ENCODE measurements at regions not wholly inside any gene's neighbourhood (a gene's known extent, or its start where the extent isn't known, plus 50 kb on each side); places are given as distances from the start of the nearest gene placed in this dataset.

DNA sequence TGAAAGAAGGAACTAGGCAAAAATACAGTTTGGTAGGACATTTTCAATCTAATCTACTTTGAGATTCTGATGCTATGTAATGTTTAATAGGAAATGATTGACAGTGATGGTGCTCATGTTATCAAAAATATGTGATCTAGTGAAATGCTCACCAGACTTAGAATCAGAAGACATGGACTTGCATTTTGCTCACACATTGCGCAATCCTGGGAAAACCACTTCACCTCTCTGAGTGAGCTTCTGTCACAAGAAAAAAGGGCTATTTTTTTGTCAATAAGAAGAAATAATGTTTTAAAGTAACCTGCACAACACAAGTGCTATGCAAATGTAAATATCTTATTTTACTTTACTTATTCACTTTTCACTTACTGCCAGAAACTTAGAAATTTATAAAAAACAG, 380.9 kb upstream of the HTR2A start:
- Histone ChIP-seq H3K27ac (ENCODE audit: control insufficient read depth, insufficient read depth, low read length) (no peak overlapping the region), H3K36me3 (ENCODE audit: control insufficient read depth in 2 of 2, extremely low read depth in 1 of 2, insufficient read depth in 2 of 2, low read length in 2 of 2) (no peaks in the 10 kb centered on the region), H4K20me1 (ENCODE audit: control insufficient read depth, extremely low read depth, insufficient read depth, low read length) (no peaks in the 10 kb centered on the region), H3K4me2 (ENCODE audit: control insufficient read depth, extremely low read depth, insufficient read depth, low read depth, low read length) (no peak overlapping the region), H3K9ac (ENCODE audit: control insufficient read depth, extremely low read depth, insufficient read depth, low read length) (no peak overlapping the region), H3K4me1 (ENCODE audit: control insufficient read depth, extremely low read depth, insufficient read depth, low read length) (no peaks in the 10 kb centered on the region), H3K27me3 (ENCODE audit: control insufficient read depth, extremely low read depth, insufficient read depth, low read length) (no peaks in the 10 kb centered on the region), H3K9me1 (ENCODE audit: control insufficient read depth, extremely low read depth, insufficient read depth, low read length) (no peaks in the 10 kb centered on the region), H3K4me3 (ENCODE audit: control insufficient read depth in 2 of 3, extremely low read depth in 1 of 3, insufficient read depth in 2 of 3, low read depth in 1 of 3, low read length in 3 of 3) (no peak overlapping the region), H3K9me3 (ENCODE audit: control insufficient read depth, low read depth, low read length) (no peaks in the 10 kb centered on the region), H2AFZ (ENCODE audit: control insufficient read depth, low read length) (no peak overlapping the region), H3K79me2 (ENCODE audit: control insufficient read depth, insufficient read depth, low read length) (no peaks in the 10 kb centered on the region)
- FAIRE-seq (no peak), DNase-seq (ENCODE audit: low read depth, low spot score) (no peak)
- TF ChIP-seq EZH2 (IDR thresholded peaks at IDR 0.05; ENCODE audit: low read length) = no peak
- TF ChIP-seq, protein P1, sequence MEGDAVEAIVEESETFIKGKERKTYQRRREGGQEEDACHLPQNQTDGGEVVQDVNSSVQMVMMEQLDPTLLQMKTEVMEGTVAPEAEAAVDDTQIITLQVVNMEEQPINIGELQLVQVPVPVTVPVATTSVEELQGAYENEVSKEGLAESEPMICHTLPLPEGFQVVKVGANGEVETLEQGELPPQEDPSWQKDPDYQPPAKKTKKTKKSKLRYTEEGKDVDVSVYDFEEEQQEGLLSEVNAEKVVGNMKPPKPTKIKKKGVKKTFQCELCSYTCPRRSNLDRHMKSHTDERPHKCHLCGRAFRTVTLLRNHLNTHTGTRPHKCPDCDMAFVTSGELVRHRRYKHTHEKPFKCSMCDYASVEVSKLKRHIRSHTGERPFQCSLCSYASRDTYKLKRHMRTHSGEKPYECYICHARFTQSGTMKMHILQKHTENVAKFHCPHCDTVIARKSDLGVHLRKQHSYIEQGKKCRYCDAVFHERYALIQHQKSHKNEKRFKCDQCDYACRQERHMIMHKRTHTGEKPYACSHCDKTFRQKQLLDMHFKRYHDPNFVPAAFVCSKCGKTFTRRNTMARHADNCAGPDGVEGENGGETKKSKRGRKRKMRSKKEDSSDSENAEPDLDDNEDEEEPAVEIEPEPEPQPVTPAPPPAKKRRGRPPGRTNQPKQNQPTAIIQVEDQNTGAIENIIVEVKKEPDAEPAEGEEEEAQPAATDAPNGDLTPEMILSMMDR (optimal IDR thresholded peaks at IDR 0.05 in 1 of 3, IDR thresholded peaks at IDR 0.05 in 1 of 3, conservative IDR thresholded peaks at IDR 0.05 in 1 of 3; ENCODE audit: extremely low read depth in 1 of 3, insufficient read depth in 2 of 3, low read length in 3 of 3) = no peak
- dilution Hi-C loops (cut with MboI; ENCODE audit: extremely low pct_ligation_motif_present, low sequenced_read_pairs) = no loop called here

DNA sequence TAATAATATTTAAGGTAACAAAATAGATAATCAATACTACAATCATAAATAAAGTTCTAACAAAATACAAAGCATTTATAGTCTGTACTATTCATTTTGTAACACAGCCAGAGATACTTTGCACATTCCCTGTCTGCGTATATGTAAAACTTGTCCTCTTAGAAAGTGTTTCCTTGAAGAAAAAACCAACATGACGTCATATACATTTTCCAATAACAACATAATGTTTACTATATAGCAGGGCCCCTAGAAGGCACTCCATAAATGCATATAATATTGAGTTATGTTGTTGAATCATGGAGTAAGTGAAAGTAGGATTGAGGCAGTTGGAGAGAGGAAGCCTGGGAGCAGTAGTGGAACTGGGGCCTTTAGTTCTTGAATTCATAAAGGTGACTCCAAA, 371.4 kb upstream of the HTR2A start:
- Histone ChIP-seq H3K4me2 (ENCODE audit: control insufficient read depth, extremely low read depth, insufficient read depth, low read depth, low read length) (no peak overlapping the region), H3K9me3 (ENCODE audit: control insufficient read depth, low read depth, low read length) (no peaks in the 10 kb centered on the region), H3K4me3 (ENCODE audit: control insufficient read depth in 2 of 3, extremely low read depth in 1 of 3, insufficient read depth in 2 of 3, low read depth in 1 of 3, low read length in 3 of 3) (no peak overlapping the region), H3K27ac (ENCODE audit: control insufficient read depth, insufficient read depth, low read length) (no peak overlapping the region), H3K27me3 (ENCODE audit: control insufficient read depth, extremely low read depth, insufficient read depth, low read length) (no peaks in the 10 kb centered on the region), H3K4me1 (ENCODE audit: control insufficient read depth, extremely low read depth, insufficient read depth, low read length) (no peaks in the 10 kb centered on the region), H3K79me2 (ENCODE audit: control insufficient read depth, insufficient read depth, low read length) (no peaks in the 10 kb centered on the region), H3K36me3 (ENCODE audit: control insufficient read depth in 2 of 2, extremely low read depth in 1 of 2, insufficient read depth in 2 of 2, low read length in 2 of 2) (no peaks in the 10 kb centered on the region), H3K9ac (ENCODE audit: control insufficient read depth, extremely low read depth, insufficient read depth, low read length) (no peak overlapping the region), H4K20me1 (ENCODE audit: control insufficient read depth, extremely low read depth, insufficient read depth, low read length) (no peaks in the 10 kb centered on the region), H3K9me1 (ENCODE audit: control insufficient read depth, extremely low read depth, insufficient read depth, low read length) (no peaks in the 10 kb centered on the region), H2AFZ (ENCODE audit: control insufficient read depth, low read length) (no peak overlapping the region)
- FAIRE-seq (no peak), DNase-seq (ENCODE audit: low read depth, low spot score) (no peak)
- dilution Hi-C loops (cut with MboI; ENCODE audit: extremely low pct_ligation_motif_present, low sequenced_read_pairs) = no loop called here
- TF ChIP-seq, protein P1 (optimal IDR thresholded peaks at IDR 0.05 in 1 of 3, IDR thresholded peaks at IDR 0.05 in 1 of 3, conservative IDR thresholded peaks at IDR 0.05 in 1 of 3; ENCODE audit: extremely low read depth in 1 of 3, insufficient read depth in 2 of 3, low read length in 3 of 3) = no peak
- TF ChIP-seq EZH2 (IDR thresholded peaks at IDR 0.05; ENCODE audit: low read length) = no peak
